GM18511 (cell line): ENCODE measurements at regions not wholly inside any gene's neighbourhood (a gene's known extent, or its start where the extent isn't known, plus 50 kb on each side); places are given as distances from the start of the nearest gene placed in this dataset.

Source experiments
- ATAC-seq: cut with Tn5 transposase; IDR thresholded peaks from one replicate; pipeline ENCODE4 v1.9.1; 2021; ENCODE audit warnings: mild to moderate bottlenecking, moderate library complexity; ENCODE audit not compliant: unreplicated experiment

DNA sequence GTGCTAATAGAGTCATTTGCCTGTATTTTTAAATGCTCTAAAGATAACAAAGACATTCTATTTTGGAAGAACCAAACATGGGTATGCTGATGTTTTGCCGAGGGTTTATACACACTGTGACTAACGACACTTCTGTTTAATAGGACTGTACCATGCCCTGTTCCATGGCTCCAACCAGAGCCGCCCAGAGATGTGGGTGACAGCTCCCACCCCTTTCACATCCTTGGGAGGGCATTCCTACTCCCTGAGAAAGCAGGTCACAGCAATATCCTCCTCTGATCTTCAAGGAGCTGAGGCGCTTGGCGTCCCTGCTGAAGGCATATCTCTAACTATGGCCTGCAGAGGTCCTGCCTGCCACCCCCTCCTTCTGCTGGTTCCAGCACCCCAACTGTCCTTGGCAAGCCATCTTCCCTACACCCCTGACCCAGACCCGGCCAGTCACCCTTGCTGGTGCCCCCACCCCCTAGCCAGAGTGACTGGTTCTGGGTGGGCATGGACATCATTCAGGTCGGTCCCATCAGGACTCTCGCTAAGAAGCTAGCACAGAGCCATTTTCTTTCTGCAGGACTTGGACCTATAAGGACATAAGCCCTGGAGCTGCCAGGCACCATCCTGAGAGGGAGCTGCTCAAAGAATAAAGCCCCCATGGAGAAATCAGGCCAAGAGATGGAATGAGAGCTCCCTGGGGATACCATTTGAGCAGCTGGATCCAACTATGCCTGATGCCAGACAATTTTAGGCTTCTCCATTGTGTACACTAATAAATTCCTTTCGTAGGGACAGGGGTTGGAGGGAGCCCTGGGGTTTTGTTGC is 381.3 kb downstream of the CTTN start:
- no peak for ATAC-seq

GRCh38 chr11:70780246-70780535 is 381.9 kb downstream of the CTTN start:
- no peak for ATAC-seq

DNA sequence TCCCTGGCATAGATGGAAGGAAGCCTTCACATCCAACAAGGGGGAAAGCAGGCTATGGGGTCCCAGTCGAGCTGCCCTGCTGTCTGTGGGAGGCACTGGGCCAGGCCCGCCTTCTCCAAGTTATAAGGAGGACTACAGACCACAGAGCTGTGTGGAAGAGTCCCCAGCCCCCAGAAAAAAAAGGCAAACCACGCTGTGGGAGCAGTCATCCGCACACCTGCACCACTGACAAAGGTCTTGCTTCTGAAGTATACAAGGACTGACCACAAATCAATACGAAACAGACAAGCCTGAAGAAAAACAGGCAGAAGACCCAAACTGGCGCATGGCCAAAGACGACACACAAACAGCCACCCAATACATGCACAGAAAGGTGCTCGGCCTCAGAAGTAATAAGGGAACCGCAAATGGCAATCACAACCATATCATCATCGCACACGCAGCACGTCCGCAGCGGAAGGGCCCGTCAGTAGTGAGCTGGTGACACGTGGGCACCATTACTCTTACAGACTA is 384.1 kb downstream of the CTTN start:
- ATAC-seq, result no peak

- no peak for ATAC-seq
These were observed 385.0 kb downstream of the CTTN start for GRCh38 chr11:70783356-70783755.

- no peak for ATAC-seq
These were observed 385.5 kb downstream of the CTTN start for GRCh38 chr11:70783821-70784220.

- no peak for ATAC-seq
These were observed 387.0 kb downstream of the CTTN start for GRCh38 chr11:70785372-70785771.

DNA sequence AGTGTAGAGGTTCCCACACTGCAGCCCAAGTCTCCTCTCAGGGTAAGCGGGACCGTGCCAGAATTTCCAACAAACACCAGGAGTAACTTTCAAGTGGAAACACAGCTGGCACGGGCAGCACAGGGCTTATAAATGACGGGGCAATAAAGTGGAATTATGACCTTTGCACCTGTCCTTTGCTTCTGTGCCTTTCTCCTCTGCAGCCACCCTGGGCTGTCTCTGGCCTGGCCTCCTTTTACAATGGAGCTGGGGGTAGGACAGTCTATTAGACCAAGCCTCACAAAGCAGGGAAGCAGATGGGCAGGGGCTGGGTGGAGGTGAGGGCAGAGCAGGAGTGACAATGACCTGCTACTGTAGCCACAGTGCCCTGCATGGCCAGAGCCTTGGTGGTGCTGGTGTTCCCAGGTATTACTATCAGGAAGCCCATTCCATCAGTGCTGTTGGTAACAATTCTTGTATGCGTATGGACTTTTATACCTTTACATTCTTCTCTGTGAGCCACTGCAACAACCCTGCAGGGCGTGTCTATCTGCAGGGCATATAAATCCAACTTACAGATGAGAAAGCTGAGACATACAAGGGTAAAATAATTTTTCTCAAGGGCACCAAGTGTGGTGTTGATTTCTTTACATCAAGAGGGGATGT is 387.8 kb downstream of the CTTN start:
- ATAC-seq, result no peak

GRCh38 chr11:70788248-70789022 is 390.1 kb downstream of the CTTN start:
- ATAC-seq, result no peak

- no peak for ATAC-seq
These were observed 392.5 kb downstream of the CTTN start for GRCh38 chr11:70790671-70791300.

GRCh38 chr11:70796648-70797227 is 398.4 kb downstream of the CTTN start:
- no peak for ATAC-seq

DNA sequence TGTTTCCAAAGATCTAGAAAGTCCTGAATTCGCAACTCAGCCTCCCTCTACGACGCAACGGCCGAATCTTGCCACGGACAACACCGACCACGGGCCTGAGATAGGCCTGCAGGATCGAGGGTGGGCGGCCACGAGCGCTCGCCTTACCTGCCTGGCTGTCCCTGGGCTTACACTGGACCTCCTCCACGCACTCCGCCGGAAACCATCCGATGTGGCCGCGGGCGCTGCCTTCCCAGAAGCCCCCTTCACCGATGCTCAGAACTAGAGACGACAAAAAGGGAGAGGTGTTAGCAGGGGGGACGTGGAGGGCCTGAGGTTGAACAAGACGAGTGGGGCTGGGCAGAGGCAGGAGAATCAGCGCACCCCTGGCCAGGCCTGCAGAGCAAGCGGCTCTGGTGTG is 400.0 kb downstream of the CTTN start:
- ATAC-seq, result no peak

- ATAC-seq, result no peak
These were observed 401.1 kb downstream of the CTTN start for GRCh38 chr11:70799386-70799785.

GRCh38 chr11:70802185-70802584 is 403.9 kb downstream of the CTTN start:
- no peak for ATAC-seq

DNA sequence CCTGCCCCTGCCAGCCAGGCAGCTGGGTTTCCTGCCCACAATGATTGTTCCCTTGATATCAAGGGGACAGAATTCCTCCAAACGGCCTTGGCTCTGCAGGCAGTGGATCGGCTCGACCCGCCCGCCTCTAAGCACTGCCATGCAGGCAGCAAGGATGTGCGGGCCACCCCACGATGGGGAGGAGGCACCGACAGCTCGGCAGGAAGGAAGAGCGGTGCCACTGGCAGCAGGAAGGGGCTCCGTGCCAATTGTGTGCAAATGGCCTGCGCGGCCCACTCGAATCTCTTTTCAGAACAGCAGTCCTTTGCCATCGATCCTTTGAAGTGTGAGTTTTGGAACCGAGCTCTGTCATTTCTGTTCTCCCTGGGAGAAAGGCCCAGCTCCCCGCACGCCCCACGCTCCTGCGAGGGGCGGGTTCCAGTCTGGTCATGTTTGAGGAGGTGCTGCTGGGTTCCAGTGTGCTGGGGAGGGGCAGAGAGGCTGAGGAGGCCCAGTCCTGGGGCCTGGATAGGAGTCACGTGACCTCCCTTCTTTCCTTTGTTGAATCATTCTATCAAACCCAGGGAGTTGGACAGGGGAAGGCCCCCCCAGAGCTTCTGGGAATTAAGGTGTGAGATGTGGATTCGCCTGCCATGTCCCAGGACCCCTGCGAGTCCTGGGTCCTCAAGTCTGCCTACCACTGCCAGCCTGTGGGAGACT is 406.0 kb downstream of the CTTN start:
- ATAC-seq, result no peak

DNA sequence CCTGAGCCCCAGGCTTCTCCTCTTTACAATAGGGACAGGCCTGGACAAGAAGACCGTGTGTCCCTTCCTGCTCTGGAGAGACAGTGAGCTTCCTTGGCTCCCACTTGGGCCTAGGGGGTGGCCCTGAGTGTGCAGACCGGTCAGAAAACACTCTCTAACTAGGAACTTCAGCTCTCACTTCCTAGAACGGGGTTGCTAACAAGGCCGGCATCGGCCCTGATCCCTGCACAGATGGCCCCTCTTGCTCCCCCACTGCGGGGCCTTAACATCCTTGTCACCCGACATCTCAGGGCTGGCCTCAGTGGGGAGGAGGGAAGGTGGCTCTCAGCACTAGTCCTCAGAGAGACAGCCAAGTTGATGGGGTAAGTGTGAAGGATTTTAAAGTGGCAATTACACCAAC is 406.9 kb downstream of the CTTN start:
- ATAC-seq, result no peak

GRCh38 chr11:70805971-70806370 is 407.6 kb downstream of the CTTN start:
- ATAC-seq, result no peak

DNA sequence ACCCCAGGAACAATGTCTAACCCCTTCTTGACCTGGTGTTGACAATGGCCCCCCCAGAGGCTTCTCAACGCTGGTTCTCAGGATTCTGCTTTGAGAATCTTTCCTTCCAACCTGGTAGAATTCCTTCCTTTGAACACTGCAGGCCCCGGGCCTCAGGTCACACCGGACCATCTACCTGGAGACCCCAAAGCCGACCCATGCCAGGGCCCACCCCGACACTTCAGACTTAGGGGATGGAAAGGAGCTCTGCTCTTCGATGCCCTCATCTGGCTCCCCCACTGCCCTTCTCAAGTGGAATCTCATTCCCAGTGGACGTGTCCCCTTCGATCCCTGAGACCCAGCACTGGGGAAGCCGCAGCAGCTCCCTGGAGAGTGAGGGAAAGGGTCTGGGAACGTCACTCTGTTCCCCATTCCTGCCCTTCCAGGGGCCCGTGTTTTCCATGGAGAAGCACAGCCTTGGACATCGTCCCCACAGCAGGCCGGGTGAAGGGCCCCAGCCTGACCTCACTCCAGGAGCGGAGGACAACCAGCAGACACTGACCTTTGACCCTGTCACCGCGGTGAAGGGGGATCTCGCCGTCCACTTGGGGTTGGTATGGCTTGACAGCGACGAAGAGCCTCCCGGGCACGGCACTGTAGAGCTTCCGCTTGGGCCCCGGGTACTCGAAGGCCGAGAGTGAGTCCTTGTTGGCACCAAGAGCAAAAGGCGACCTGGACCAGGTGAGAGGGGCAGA is 408.3 kb downstream of the CTTN start:
- ATAC-seq, result no peak

GRCh38 chr11:70807195-70807543 is 408.8 kb downstream of the CTTN start:
- no peak for ATAC-seq

GRCh38 chr11:70808686-70809375 is 410.5 kb downstream of the CTTN start:
- no peak for ATAC-seq
